ENCODE measurements at regions not wholly inside any gene's neighbourhood (a gene's known extent, or its start where the extent isn't known, plus 50 kb on each side); places are given as distances from the start of the nearest gene placed in this dataset.
"Not testable (repeated sequence)": the region's sequence is repeated elsewhere in the genome, so short reads cannot be mapped to it uniquely, and the experiment has no call there.

GRCh38 chr4:149047368-149047767 is 605.2 kb upstream of the NR3C2 start:
- DNase-seq: no peak

DNA sequence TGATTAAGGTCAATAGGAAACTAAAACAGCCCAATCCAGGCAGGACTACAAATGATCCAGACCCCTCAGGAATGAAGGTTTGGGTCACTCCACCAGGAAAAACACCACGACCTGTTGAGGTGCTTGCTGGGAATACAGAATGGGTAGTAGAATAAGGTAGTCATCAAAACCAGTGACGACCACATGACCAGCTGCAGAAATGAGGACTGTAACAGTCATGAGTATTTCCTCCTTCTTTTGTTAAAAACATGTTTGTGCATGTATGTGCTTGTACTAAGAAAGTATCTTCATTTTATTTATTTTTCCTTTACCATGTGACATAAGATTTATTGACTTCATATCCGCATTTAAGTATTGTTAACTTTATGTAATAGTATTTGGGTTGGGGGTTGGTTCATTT is 603.5 kb upstream of the NR3C2 start:
- no peak for DNase-seq

- not testable (repeated sequence) for DNase-seq
These were observed 597.6 kb upstream of the NR3C2 start for GRCh38 chr4:149039786-149040185.

- DNase-seq: no peak
These were observed 589.2 kb upstream of the NR3C2 start for GRCh38 chr4:149031399-149031798.

DNA sequence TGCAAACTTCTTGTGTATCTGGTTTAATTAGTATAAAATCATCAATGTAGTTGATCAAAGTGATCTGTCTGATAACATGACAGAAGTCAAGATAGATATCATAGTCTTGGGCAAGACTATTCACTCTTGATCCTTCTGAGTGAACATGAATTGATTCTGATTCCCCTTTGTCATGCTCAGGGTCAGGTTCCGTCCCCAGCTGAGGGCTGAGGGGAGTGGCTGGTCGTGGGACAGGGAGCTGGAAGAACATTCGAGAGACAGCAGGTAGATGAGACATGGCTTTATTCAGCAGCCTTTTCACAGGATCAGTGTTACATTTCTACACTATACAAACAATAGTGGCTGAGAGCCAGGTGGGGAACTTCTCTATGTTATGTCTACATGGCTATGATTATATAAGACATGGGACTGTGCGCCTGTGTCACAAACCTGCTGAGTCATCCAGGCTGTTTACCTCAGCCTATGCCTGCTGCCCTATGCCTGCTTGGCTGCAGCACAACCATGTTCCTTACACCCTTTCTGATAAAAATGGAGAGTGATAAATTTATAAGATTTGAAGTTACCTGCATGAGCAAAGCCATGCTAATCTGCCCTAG is 586.9 kb upstream of the NR3C2 start:
- DNase-seq: peak in 1 of 56 donors; percentile 2

DNA sequence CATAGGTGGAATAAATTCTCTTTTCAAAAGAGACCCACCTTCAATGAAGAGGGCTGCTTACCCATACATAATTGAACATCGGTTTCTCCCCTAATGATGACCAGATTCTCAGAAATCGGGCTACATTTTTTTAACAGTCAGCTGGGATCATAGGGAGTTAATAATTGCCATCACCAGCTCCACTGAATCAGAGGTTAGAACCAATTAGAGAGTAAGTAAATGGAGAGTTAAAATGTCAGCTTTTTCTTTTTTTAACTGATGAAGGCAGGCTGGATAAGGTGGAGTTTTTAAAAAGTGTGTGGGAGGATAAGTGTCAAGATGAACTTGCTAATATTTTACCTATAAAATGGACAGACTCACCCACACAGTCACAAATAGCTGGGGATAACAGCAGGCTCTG is 584.5 kb upstream of the NR3C2 start:
- no peak for DNase-seq

- no peak for DNase-seq
These were observed 575.0 kb upstream of the NR3C2 start for GRCh38 chr4:149017002-149017734.

DNA sequence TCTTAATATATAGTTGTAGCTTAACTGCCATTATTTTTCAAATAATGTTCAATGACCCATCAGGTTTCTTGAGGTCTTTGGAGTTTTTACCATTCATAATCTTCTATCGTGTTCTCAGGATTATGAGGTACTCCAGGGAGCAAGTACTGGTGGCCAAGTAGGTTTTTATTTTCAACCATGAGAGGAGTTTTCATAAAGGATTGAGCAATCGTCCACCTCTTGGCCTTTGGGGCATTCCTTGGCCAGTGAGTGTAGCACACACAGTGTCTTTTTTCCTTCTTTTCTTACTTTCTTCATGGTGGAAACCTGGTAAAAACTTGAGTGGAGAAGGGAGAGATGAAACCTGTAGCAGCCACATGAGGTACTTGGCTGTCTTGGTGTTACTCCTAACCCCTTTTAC is 567.0 kb upstream of the NR3C2 start:
- DNase-seq: no peak

- no peak for DNase-seq
These were observed 566.3 kb upstream of the NR3C2 start for GRCh38 chr4:149008415-149009025.

DNA sequence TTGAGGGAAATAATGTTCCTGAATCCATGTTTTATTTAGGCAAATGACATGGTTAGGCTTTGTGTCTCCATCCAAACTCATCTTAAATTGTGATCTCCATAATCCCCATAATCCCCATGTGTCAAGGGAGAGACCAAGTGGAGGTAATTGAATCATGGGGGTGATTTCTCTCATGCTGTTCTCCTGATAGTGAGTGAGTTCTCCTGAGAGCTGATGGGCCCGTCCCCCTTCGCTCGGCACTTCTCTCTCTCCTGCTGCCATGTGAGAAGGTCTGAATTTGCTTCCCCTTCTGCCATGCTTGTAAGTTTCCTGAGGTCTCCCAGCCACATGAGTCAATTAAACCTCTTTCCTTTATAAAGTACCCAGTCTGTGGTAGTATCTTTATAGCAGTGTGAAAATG is 563.0 kb upstream of the NR3C2 start:
- DNase-seq: no peak

DNA sequence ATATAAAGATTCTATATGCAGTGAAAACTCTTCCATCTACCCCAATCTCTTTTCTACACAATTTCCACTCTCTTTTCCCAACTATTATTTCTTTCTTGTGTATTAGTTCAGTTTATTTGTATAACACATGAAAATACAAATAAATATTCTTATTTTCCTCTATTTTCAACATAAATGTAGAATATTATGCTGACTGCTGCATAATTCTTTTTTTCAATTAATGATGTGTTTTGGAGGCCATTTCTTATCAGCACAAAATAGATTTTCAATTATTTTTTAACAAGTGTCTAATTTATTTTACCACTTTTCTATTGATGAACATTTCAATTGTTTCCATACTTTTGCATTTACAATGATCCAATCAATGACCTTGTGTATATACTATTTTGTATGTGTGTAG is 557.7 kb upstream of the NR3C2 start:
- DNase-seq: no peak

GRCh38 chr4:148998719-148999118 is 556.5 kb upstream of the NR3C2 start:
- DNase-seq: no peak

DNA sequence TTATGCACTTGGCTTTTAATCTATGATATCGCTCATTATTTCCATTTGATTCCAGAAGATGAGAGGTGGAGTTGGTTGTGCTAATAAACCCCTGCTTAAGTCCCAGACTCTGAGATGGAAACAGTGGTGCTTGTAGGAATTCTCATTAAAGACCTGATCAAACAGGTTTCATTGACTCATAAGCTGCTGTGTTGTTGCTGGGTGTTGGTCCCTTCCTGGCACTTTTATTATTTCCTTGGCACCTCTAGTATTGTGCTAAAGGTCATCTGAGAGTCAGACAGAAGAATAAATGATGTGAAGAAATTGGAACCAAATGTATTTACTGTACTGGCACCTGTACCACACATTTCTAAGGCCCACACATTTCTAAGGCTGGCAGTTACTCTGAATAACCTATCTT is 544.7 kb upstream of the NR3C2 start:
- no peak for DNase-seq

GRCh38 chr4:148984951-148985350 is 542.7 kb upstream of the NR3C2 start:
- DNase-seq: no peak

GRCh38 chr4:148982200-148982599 is 540.0 kb upstream of the NR3C2 start:
- no peak for DNase-seq

GRCh38 chr4:148980782-148981480 is 538.7 kb upstream of the NR3C2 start:
- peak in 14 of 56 donors; percentile 0 to 29 (median 6) for DNase-seq

DNA sequence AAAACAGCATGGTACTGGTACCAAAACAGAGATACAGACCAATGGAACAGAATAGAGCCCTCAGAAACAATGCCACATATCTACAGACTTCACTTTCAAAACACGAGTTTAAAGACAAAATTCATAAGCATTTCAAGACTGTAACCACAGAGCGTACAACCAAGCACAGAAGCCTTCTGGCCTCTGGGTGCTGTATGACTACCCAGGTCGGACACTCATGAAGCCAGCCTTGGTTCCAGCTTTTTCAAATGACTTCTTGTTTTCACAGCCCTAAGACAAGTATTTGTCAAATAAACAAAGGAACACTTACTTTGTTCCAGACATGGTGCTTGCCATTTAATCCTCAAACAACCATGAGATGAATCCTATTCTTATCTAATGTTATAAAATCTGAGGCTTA is 536.1 kb upstream of the NR3C2 start:
- no peak for DNase-seq

DNA sequence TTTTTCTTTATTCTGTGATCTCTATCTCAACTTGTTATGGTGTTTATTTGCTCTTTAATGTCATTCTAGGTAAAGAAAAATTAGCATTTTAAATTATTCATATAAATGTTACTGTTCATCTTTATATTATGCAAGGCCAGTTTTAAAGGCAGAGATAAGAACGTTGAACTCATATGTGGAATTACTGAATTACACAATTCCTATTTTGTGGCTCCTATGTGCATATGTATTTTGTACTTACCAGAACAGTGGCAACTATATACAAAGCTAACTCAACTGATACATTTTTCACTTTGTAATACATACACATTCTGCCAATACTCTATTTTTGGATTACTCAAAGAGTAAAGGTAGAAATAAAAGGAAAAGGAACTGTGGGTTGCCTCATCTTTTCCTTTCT is 533.2 kb upstream of the NR3C2 start:
- no peak for DNase-seq

GRCh38 chr4:148965080-148965479 is 522.9 kb upstream of the NR3C2 start:
- DNase-seq: no peak

DNA sequence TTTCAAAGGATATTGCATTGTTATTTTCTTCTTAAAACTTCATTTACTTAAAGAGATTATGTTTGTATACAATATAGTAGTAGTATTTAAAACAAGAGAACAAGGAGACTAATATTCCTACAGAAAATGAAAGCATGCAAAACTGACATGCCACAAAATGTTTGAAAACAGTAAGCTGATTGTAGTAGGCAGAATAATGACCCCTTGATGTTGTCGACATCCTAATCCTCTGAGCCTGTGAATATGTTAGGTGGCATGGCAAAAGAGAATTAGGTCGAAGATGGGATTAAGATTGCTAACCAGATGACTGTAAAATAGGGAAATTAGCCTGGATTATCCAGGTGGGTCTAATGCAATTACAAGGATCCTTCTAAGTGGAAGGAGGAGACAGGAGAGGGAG is 522.2 kb upstream of the NR3C2 start:
- DNase-seq: no peak

- DNase-seq: no peak
These were observed 520.5 kb upstream of the NR3C2 start for GRCh38 chr4:148962539-148963290.

- DNase-seq: no peak
These were observed 519.3 kb upstream of the NR3C2 start for GRCh38 chr4:148961526-148961925.
